SH-SY5Y (cell line): ENCODE measurements at regions not wholly inside any gene's neighbourhood (a gene's known extent, or its start where the extent isn't known, plus 50 kb on each side); places are given as distances from the start of the nearest gene placed in this dataset.

ENCODE experiments used
- GATA2 ChIP-seq: IDR thresholded peaks from 2 replicates; pipeline ENCODE4 v1.6.1; 2011; ENCODE audit warnings: mild to moderate bottlenecking, low read depth, low read length
- GATA3 ChIP-seq: IDR thresholded peaks from 2 replicates; pipeline ENCODE4 v1.6.1; 2011; ENCODE audit warnings: low read depth, mild to moderate bottlenecking, low read length, moderate library complexity

DNA sequence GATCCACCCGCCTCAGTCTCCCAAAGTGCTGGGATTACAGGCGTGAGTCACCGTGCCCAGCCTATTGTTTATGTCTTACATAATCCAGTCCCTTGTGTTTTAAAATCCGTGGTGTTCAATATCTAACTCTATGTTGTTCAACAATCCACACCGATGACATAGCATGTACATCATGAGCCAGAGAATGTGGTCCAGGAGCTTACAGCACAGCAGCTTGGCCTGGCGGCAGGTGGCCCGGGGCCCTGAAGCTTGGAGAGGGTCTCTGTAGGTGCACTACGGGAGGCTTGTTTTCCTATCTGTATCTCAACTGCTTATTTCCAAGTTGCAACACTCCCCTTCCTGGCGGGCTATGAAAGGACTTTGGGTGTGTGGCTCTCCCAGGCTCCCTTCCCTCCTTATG is 138.4 kb downstream of the ADSS2 start:
- TF ChIP-seq GATA2 (no peak), GATA3 (no peak)

- no peak for TF ChIP-seq GATA3
- no peak for TF ChIP-seq GATA2
These were observed 136.7 kb downstream of the ADSS2 start for GRCh38 chr1:244314921-244315559.

GRCh38 chr1:244315996-244316395 is 135.7 kb downstream of the ADSS2 start:
- TF ChIP-seq GATA3 (no peak), GATA2 (no peak)

- no peak for TF ChIP-seq GATA3
- TF ChIP-seq GATA2 = no peak
These were observed 135.3 kb downstream of the ADSS2 start for GRCh38 chr1:244316407-244316806.

DNA sequence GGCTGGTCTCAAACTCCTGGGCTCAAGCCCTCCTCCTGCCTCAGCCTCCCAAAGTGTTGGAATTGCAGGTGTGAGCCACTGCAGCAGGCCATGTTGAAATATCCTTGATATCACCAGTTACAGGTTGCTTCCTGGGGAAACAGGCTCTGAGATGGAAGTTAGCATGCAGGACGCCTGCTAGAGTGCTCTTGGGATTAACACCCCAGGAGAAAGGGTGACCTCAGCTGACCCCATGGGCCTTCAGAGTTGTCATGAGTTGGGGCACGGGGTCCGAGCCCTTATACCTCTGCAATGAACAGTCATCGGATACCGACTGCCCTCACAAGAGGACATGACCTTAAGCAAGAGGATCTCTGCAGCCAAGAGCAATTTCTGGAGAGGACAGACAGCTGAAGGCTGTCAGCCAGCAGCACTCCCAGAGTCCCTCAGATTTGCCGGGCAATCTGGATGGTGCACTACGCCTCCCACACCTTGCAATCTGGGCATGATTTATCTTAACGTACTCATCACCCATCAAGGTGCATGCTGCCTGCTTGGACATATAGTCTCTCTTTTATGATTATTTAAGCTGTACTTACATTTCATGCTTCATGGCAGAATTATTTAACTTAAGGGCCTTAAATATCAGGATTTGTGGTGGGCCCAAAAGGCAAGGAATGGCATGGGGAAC is 134.6 kb downstream of the ADSS2 start:
- TF ChIP-seq GATA3 (no peak), GATA2 (no peak)

DNA sequence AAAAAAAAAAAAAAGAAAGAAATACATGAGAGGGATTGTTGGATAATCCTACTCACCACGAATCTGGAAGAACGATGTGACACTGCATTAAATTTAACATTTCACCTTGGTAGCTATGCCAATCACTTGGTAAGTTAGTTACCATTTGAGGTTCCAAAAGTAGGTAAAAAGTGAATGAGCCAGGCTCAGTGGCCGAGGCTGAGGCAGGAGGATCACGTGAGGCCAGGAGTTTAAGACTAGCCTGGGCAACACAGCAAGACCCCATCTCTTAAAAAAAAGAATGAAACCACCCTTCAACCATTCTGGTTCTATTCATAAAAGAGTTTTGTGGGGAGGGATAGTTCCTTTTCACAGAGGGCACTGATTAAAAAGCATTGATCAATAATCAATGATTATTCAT is 133.6 kb downstream of the ADSS2 start:
- TF ChIP-seq GATA2 = no peak
- TF ChIP-seq GATA3 = no peak

DNA sequence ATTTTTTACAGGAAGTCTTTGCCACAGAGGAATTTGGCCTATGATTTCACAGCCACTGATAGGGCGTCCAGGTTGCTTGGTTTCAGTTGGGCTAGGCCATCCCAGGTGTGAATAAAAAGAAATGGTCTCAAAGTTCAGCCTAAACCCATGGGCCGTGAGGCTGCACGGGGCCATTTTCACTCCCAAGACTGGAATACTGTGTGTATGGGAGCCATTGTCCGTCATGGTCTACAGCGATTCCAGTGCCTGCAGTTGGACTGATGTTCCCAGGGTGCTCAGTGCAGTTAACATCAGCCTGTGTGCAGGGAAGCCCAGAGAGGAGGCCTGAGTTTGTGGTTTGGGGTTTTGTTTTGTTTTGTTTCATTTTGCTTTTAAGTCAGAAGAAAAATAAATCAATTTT is 133.2 kb downstream of the ADSS2 start:
- no peak for TF ChIP-seq GATA3

DNA sequence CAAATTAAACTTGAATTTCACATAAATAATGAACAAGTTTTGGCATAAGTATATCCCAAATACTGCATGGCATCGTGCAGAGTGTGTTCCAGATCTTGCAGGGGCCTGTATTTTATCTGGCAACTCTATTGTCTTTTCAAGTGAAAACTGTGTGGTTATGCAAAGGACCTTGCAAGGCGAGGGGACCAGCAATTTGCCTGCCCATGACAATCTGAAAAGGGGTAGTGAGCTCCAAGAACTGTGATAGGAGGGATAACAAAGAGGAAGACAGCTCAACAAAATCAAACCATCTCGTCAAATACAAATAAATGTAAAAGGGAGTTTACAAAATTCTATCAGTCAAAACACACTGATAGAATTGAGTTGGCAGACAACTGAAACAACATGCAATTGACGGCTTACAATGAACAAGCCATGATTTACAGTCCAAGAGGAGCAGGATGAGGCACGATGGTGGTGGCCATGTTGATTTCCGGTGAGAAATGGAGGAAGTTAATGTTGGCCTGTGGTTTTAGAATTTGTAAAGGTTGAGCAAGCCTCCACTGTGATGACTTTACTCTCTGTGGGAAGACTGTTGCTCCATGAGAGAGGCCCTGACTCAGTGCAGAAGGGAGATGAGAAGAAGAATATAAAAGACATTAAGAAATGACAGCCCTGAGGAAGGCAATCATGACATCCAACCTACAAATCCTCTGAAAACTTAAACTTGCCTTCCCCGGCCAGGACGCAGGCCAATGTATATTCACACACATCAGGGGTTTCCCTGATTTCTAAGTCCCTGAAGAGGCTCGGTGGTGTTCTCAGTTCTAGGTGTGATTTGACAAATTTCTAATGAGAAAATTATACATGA is 132.2 kb downstream of the ADSS2 start:
- TF ChIP-seq GATA2 (no peak), GATA3 (no peak)

- TF ChIP-seq GATA3 (no peak), GATA2 (no peak)
These were observed 129.5 kb downstream of the ADSS2 start for GRCh38 chr1:244322181-244322580.

GRCh38 chr1:244322791-244323521 is 128.8 kb downstream of the ADSS2 start:
- TF ChIP-seq GATA3 (no peak), GATA2 (no peak)

GRCh38 chr1:244324176-244324883 is 127.4 kb downstream of the ADSS2 start:
- TF ChIP-seq GATA2 (no peak), GATA3 (no peak)

DNA sequence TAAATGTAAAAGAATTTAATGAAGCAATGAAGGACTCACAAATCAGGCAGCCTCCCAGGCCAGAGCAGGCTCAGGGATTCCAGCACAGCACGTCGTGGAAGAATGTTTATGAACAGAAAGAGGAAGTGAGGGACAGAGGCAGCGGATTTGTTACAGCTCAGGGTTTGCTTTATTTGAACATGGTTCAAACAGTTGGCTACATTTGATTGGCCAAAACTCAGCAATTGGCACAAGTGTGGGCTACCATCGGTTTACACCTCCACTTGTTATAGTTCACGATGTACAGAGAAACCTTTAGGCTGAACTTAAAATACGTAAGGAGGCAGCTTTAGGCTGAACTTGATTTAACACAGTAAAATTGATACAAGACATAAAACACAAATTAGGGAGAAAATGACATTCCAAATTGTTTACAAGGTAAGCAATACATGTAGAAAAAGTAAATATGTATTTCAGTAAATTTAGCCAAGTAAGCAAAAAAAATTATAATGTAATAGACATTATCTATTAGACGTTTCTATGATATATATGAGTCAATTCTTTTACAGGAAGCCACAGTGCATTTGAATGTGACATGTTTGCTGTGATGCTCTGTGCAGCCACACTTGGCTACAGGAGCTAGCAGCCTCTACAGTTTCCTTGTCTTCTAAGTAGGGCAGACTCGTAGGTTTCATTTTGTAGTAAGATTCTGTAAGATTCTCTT is 126.5 kb downstream of the ADSS2 start:
- TF ChIP-seq GATA3 (no peak), GATA2 (no peak)

DNA sequence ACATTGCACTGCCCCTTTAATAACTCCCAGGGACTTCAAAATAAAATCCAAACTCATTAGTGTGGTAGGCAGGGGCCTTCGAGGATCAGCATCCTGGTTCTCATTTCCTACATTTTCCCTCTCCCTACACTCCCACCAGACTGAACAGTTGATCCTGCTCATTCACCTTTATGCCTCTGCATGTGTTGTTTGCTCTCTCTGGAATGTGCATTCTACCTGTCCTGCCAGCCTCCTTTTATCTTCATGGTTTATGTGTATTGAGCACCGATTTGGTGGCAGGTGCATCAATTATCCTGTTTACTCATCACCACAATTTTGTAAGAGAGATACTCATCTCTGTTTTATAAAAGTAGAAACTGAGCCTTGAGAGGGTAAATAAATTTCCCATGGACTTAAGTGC is 125.0 kb downstream of the ADSS2 start:
- TF ChIP-seq GATA2 (no peak), GATA3 (no peak)
